Testis (tissue), 2 donors: ENCODE measurements at regions not wholly inside any gene's neighbourhood (a gene's known extent, or its start where the extent isn't known, plus 50 kb on each side); places are given as distances from the start of the nearest gene placed in this dataset.
"Not testable (repeated sequence)": the region's sequence is repeated elsewhere in the genome, so short reads cannot be mapped to it uniquely, and the experiment has no call there.

ENCODE experiments used
- DNase-seq: peaks from one replicate; pipeline ENCODE4 v3.0.0-alpha.2; 2019
- H3K27ac ChIP-seq, 2 donors: fragments of 200-600 bp; sonication (generic); one replicate each; pipeline ENCODE4 v1.5.1; 2019
- H3K27me3 ChIP-seq: fragments of 200-600 bp; sonication (generic); one replicate; pipeline ENCODE4 v1.5.1; 2019
- H3K36me3 ChIP-seq: fragments of 200-600 bp; sonication (generic); one replicate; pipeline ENCODE4 v1.5.1; 2017; ENCODE audit warnings: low read depth; ENCODE audit errors: missing control alignments
- H3K4me1 ChIP-seq: fragments of 200-600 bp; sonication (generic); one replicate; pipeline ENCODE4 v1.5.1; 2019
- H3K4me3 ChIP-seq, 2 donors: fragments of 200-600 bp; sonication (generic); one replicate each; pipeline ENCODE4 v1.5.1; 2017 to 2019
- H3K9me3 ChIP-seq: fragments of 200-600 bp; sonication (generic); one replicate; pipeline ENCODE4 v1.5.1; 2017
- CTCF ChIP-seq, 3 experiments: fragments of 450-650 bp in 2 of 3; fragments of 200-600 bp in 1 of 3; sonication (generic) in 1 of 3; IDR thresholded peaks; one replicate each; pipeline ENCODE4 v1.5.1; 2016 to 2019; ENCODE audit warnings: antibody characterized with exemption in 3 of 3, mild to moderate bottlenecking in 2 of 3, moderate library complexity in 1 of 3
- POLR2A ChIP-seq: fragments of 450-650 bp; IDR thresholded peaks from one replicate; pipeline ENCODE4 v1.6.1; 2017; ENCODE audit warnings: antibody characterized with exemption, mild to moderate bottlenecking, moderate library complexity
- WGBS, 2 donors: methylation state at CpG; one replicate each; pipeline ENCODE4 v1.1.5; 2018; 5-methylcytosine and 5-hydroxymethylcytosine counted together
- intact Hi-C: fragments of 100-400 bp; cut with DNase I; formaldehyde crosslinking; loops from one replicate; pipeline ENCODE4 v1.15.1; 2023; ENCODE audit warnings: low total_unique reads

- WGBS, 2 donors, result no CpG with 5 or more reads among the region's 16 CpGs
- H3K9me3 ChIP-seq, H3K4me3 ChIP-seq, H3K27me3 ChIP-seq, H3K27ac ChIP-seq, H3K4me1 ChIP-seq, H3K36me3 ChIP-seq, DNase-seq, intact Hi-C loops: not testable (repeated sequence)
Measured at GRCh38 chrY:6685783-6686389, 224.6 kb upstream of the TBL1Y start.

GRCh38 chrY:6701558-6702161, 208.8 kb upstream of the TBL1Y start:
- intact Hi-C loops, H3K9me3 ChIP-seq, H3K27me3 ChIP-seq, DNase-seq, H3K27ac ChIP-seq, H3K4me3 ChIP-seq, H3K36me3 ChIP-seq, H3K4me1 ChIP-seq: not testable (repeated sequence)
- no CpG with 5 or more reads among the region's 16 CpGs for WGBS, 2 donors

GRCh38 chrY:6721443-6721842, 189.1 kb upstream of the TBL1Y start:
- WGBS, 2 donors, result 63 to 68% methylated on average over 2 of the region's 2 CpGs
- H3K4me1 ChIP-seq, H3K9me3 ChIP-seq, H3K27ac ChIP-seq, intact Hi-C loops, H3K27me3 ChIP-seq, H3K4me3 ChIP-seq, H3K36me3 ChIP-seq, DNase-seq: not testable (repeated sequence)

GRCh38 chrY:6747210-6747609, 163.3 kb upstream of the TBL1Y start:
- 31 to 40% methylated on average over 1 to 3 of the region's 3 CpGs for WGBS, 2 donors
- not testable (repeated sequence) for H3K9me3 ChIP-seq

GRCh38 chrY:6782334-6782733, 128.2 kb upstream of the TBL1Y start:
- Histone ChIP-seq H3K4me3 (no peak overlapping the region), H3K36me3 (no peaks in the 10 kb centered on the region), H3K9me3 (no peaks in the 10 kb centered on the region), H3K27me3 (no peaks in the 10 kb centered on the region), H3K27ac (no peak overlapping the region), H3K4me1 (no peaks in the 10 kb centered on the region)
- TF ChIP-seq CTCF (IDR thresholded peaks at IDR 0.05), result no peak
- no peak for TF ChIP-seq POLR2A
- 67 to 79% methylated on average over 2 of the region's 2 CpGs for WGBS, 2 donors
- DNase-seq, result no peak
- intact Hi-C loops, result no loop called here

More at GRCh38 chrY:6747210-6747609, 163.3 kb upstream of the TBL1Y start:
- intact Hi-C loops, DNase-seq, H3K4me3 ChIP-seq, H3K36me3 ChIP-seq, H3K27me3 ChIP-seq, H3K4me1 ChIP-seq, H3K27ac ChIP-seq: not testable (repeated sequence)

GRCh38 chrY:6786960-6787359, 123.5 kb upstream of the TBL1Y start:
- TF ChIP-seq POLR2A, result no peak
- no peak for TF ChIP-seq CTCF (IDR thresholded peaks at IDR 0.05)
- 86 to 90% methylated on average over 2 of the region's 2 CpGs for WGBS, 2 donors
- Histone ChIP-seq H3K27ac (no peak overlapping the region), H3K27me3 (no peaks in the 10 kb centered on the region), H3K4me3 (no peak overlapping the region), H3K4me1 (no peaks in the 10 kb centered on the region), H3K9me3 (no peaks in the 10 kb centered on the region), H3K36me3 (no peaks in the 10 kb centered on the region)
- intact Hi-C loops, result no loop called here
- DNase-seq, result no peak

GRCh38 chrY:6811633-6812032, 98.9 kb upstream of the TBL1Y start:
- Histone ChIP-seq H3K4me1 (no peaks in the 10 kb centered on the region), H3K4me3 (no peak overlapping the region), H3K36me3 (no peaks in the 10 kb centered on the region), H3K27me3 (no peaks in the 10 kb centered on the region), H3K27ac (no peak overlapping the region), H3K9me3 (no peaks in the 10 kb centered on the region)
- TF ChIP-seq POLR2A (no peak), CTCF (IDR thresholded peaks at IDR 0.05) (peak in 1 of 3 experiments; percentile 12)
- intact Hi-C loops, result no loop called here
- no peak for DNase-seq
- WGBS, 2 donors, result 14 to 25% methylated on average over 3 of the region's 3 CpGs
